Mesendoderm (in vitro differentiated cells): ENCODE measurements at regions not wholly inside any gene's neighbourhood (a gene's known extent, or its start where the extent isn't known, plus 50 kb on each side); places are given as distances from the start of the nearest gene placed in this dataset.
"Not testable (repeated sequence)": the region's sequence is repeated elsewhere in the genome, so short reads cannot be mapped to it uniquely, and the experiment has no call there.

Source experiments
- DNase-seq: peaks from one replicate; pipeline ENCODE4 v3.0.0; 2013
- H2AK5ac ChIP-seq: 2 replicates; pipeline ENCODE4 v1.6.1; 2013; ENCODE audit warnings: low read length, inconsistent platforms
- H2BK120ac ChIP-seq: 2 replicates; pipeline ENCODE4 v1.6.1; 2013; ENCODE audit warnings: low read depth, mild to moderate bottlenecking, low read length, moderate library complexity, mixed read lengths
- H2BK15ac ChIP-seq: replicated peaks from 2 replicates; pipeline ENCODE4 v1.6.1; 2013; ENCODE audit warnings: low read depth, mild to moderate bottlenecking, moderate library complexity
- H2BK5ac ChIP-seq: 2 replicates; pipeline ENCODE4 v1.6.1; 2013; ENCODE audit warnings: low read length, inconsistent platforms
- H3K18ac ChIP-seq: 2 replicates; pipeline ENCODE4 v1.6.1; 2013; ENCODE audit warnings: mild to moderate bottlenecking, low read length, mixed read lengths
- H3K23ac ChIP-seq: one replicate; pipeline ENCODE4 v1.6.1; 2013; ENCODE audit warnings: low read length
- H3K27ac ChIP-seq: 2 replicates; pipeline ENCODE4 v1.5.1; 2013; ENCODE audit warnings: low read depth, mild to moderate bottlenecking, inconsistent platforms, low read length, moderate library complexity
- H3K27me3 ChIP-seq: 2 replicates; pipeline ENCODE4 v1.6.1; 2013; ENCODE audit warnings: low read length, control low read depth, mild to moderate bottlenecking, inconsistent platforms; ENCODE audit not compliant: insufficient read depth, poor library complexity
- H3K36me3 ChIP-seq: 2 replicates; pipeline ENCODE4 v1.6.1; 2013; ENCODE audit warnings: low read length, inconsistent platforms; ENCODE audit not compliant: control insufficient read depth, insufficient read depth
- H3K4ac ChIP-seq: one replicate; pipeline ENCODE4 v1.6.1; 2013; ENCODE audit warnings: low read depth, mild to moderate bottlenecking, low read length, moderate library complexity
- H3K4me1 ChIP-seq: 2 replicates; pipeline ENCODE4 v1.6.1; 2013; ENCODE audit warnings: low read depth, low read length, inconsistent platforms; ENCODE audit not compliant: control insufficient read depth
- H3K4me2 ChIP-seq: 2 replicates; pipeline ENCODE4 v1.6.1; 2013; ENCODE audit warnings: low read length
- H3K4me3 ChIP-seq: 2 replicates; pipeline ENCODE4 v1.5.1; 2013; ENCODE audit warnings: mild to moderate bottlenecking, low read length
- H3K56ac ChIP-seq: one replicate; pipeline ENCODE4 v1.6.1; 2013; ENCODE audit warnings: low read length
- H3K79me1 ChIP-seq: 2 replicates; pipeline ENCODE4 v1.6.1; 2013; ENCODE audit warnings: low read length, inconsistent platforms
- H3K79me2 ChIP-seq: 2 replicates; pipeline ENCODE4 v1.6.1; 2013; ENCODE audit warnings: mild to moderate bottlenecking, low read length; ENCODE audit not compliant: control insufficient read depth, insufficient read depth
- H3K9ac ChIP-seq: 2 replicates; pipeline ENCODE4 v1.6.1; 2013; ENCODE audit warnings: low read length, inconsistent platforms
- H4K5ac ChIP-seq: one replicate; pipeline ENCODE4 v1.6.1; 2013; ENCODE audit warnings: low read length
- H4K8ac ChIP-seq: one replicate; pipeline ENCODE4 v1.6.1; 2013; ENCODE audit warnings: low read depth, mild to moderate bottlenecking, control low read depth, low read length, moderate library complexity
- WGBS: extraction: QIAGEN DNeasy Blood & Tissue Kit; methylation state at CpG from one replicate; pipeline ENCODE4 v1.1.7; 2013; ENCODE audit warnings: low lambda C conversion rate, missing lambda C conversion rate; ENCODE audit not compliant: insufficient coverage; ENCODE audit errors: extremely low coverage; 5-methylcytosine and 5-hydroxymethylcytosine counted together

DNA sequence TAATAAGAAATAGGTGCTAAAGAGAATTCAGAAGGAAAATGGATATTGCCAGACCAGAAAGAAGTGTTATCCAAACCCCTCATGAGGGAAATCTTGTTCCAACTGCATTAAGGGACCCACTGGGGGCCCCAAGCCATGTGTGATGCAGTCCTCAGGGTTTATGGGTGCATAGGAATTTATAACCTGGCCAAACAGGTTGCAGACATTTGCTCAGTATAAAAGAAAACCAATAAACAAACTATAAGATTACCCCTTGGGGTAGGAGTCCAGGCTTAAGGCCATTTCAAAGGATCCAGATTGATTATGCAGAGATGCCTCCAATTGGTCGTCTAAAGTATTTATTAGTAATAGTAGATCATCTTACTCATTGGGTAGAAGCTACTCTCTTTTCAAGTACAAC is 240.9 kb upstream of the DIO3 start:
- no peak overlapping the region for H3K18ac ChIP-seq

DNA sequence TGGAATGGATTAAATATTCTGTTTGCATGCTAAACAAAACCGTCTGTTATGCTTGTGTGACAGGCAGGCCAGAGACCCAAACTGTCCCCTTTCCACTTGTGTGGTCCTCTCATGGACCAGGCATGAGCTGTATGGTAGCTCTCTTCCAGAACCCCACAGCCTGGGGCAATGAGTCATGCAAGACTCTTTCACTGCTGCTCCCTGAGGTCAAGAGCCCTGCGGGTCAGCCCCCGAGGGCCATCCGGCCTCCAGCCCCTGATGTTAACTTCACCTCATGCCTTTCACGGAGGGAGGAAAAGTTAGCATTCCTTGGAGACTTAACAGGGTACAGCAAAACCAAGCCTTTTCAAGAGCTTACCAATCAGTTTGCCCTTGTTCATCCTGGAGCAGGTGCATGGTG is 239.1 kb upstream of the DIO3 start:
- no peak overlapping the region for H4K5ac ChIP-seq
- no peak overlapping the region for H3K23ac ChIP-seq
- no peaks in the 10 kb centered on the region for H3K27me3 ChIP-seq
- no peak overlapping the region for H3K18ac ChIP-seq
- H3K4me3 ChIP-seq = no peak overlapping the region
- DNase-seq = no peak
- no peak overlapping the region for H3K9ac ChIP-seq
- H2AK5ac ChIP-seq = no peak overlapping the region
- no peak overlapping the region for H2BK15ac ChIP-seq
- H3K36me3 ChIP-seq = no peaks in the 10 kb centered on the region
- H3K4me2 ChIP-seq = no peak overlapping the region
- H2BK5ac ChIP-seq = no peak overlapping the region
- no peak overlapping the region for H3K27ac ChIP-seq
- no peaks in the 10 kb centered on the region for H3K79me2 ChIP-seq
- H2BK120ac ChIP-seq = no peak overlapping the region
- H3K56ac ChIP-seq = no peak overlapping the region
- H3K4me1 ChIP-seq = no peaks in the 10 kb centered on the region
- no peak overlapping the region for H3K4ac ChIP-seq
- H3K79me1 ChIP-seq = no peaks in the 10 kb centered on the region
- WGBS = no CpG with 5 or more reads among the region's 5 CpGs
- no peak overlapping the region for H4K8ac ChIP-seq

More for the DNA sequence above, 240.9 kb upstream of the DIO3 start:
- no peaks in the 10 kb centered on the region for H3K4me1 ChIP-seq
- H2AK5ac ChIP-seq = no peak overlapping the region
- H3K4me2 ChIP-seq = no peak overlapping the region
- no peak overlapping the region for H3K27ac ChIP-seq
- H3K23ac ChIP-seq = no peak overlapping the region
- no peaks in the 10 kb centered on the region for H3K79me1 ChIP-seq
- H3K4me3 ChIP-seq = no peak overlapping the region
- H4K8ac ChIP-seq = no peak overlapping the region
- no peak overlapping the region for H3K56ac ChIP-seq
- no peak overlapping the region for H2BK120ac ChIP-seq
- no peaks in the 10 kb centered on the region for H3K36me3 ChIP-seq
- H2BK15ac ChIP-seq = no peak overlapping the region
- no peak overlapping the region for H4K5ac ChIP-seq
- H3K9ac ChIP-seq = no peak overlapping the region
- no peak overlapping the region for H2BK5ac ChIP-seq
- WGBS = no CpG with 5 or more reads among the region's 1 CpG
- H3K27me3 ChIP-seq = no peaks in the 10 kb centered on the region
- H3K79me2 ChIP-seq = no peaks in the 10 kb centered on the region
- no peak overlapping the region for H3K4ac ChIP-seq
- DNase-seq = no peak

DNA sequence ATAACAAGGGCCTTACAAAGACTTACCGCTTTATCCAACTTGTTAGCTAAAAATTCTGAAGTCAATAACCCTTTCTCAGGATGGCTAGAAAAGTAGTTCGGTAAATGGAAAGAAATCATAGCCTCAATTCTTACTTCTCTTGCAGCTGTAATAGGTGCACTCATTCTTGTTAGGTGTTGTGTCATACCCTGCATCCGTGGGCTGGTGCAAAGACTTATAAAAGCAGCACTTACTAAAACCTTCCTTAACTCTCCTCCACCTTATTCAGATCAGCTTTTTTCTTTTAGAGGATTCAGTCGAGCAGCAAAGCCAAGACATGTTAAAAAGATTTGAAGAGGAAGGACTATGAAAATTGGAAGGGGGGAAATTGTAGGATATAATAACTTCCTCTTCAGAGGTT is 238.2 kb upstream of the DIO3 start:
- Histone ChIP-seq H4K8ac (no peak overlapping the region), H3K79me1 (no peaks in the 10 kb centered on the region), H3K56ac (no peak overlapping the region), H2BK15ac (no peak overlapping the region), H4K5ac (no peak overlapping the region), H3K4ac (no peak overlapping the region), H2BK120ac (no peak overlapping the region), H2BK5ac (no peak overlapping the region), H2AK5ac (no peak overlapping the region), H3K18ac (no peak overlapping the region), H3K23ac (no peak overlapping the region), H3K79me2 (no peaks in the 10 kb centered on the region), H3K4me2 (no peak overlapping the region), H3K27me3 (no peaks in the 10 kb centered on the region), H3K4me3 (no peak overlapping the region), H3K4me1 (no peaks in the 10 kb centered on the region), H3K27ac (no peak overlapping the region), H3K9ac (no peak overlapping the region), H3K36me3 (no peaks in the 10 kb centered on the region)
- WGBS = no CpG with 5 or more reads among the region's 4 CpGs
- no peak for DNase-seq

DNA sequence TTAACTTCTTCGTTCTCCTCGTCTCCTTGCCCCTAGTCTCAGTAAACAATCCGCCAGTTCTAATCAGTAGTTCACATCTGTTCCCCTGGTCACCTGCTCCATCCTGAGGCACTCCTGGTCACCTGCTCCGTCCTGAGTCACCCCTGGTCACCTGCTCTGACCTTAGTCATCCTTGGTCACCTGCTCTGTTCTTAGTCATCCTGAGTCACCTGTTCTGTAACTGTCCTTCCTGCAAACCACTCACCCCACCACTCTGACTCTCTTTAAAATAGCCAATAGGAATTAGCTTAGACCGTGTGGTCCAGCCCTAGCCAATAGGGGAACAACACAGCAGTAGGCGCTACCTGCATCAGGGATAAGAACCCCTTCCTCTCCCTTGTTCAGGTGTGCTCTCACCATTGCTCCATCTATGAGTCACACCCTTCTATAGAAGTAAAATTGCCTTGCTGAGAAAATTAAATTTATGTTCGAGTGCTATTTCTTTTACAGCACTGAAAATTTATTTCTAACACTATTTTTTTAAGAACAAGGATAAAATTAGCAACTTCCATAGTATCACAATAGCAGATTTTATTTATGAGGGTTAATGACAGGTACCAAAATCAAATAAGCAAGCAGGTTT is 237.6 kb upstream of the DIO3 start:
- not testable (repeated sequence) for H3K4me2 ChIP-seq

DNA sequence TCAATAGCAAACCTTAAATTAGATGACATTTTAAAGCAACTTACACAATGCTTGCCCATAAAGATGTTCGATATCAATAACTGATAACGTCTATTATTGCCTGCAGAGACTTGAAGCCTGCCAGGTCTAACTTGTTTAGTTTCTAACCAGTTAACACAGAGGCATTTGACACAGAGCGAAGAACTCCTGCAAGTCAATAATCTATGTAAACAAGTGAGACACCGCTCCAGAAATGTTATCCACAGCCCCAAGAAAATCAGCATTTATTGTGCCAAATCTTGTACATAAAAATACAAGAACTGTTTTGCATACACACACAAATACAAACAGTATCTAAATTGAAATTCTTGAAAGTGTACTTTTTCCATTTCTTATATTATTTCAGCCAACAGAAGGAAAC is 236.0 kb upstream of the DIO3 start:
- no peak overlapping the region for H3K23ac ChIP-seq
- no peak overlapping the region for H2BK5ac ChIP-seq
- H3K9ac ChIP-seq = no peak overlapping the region
- H2BK15ac ChIP-seq = no peak overlapping the region
- H3K18ac ChIP-seq = no peak overlapping the region
- H3K79me2 ChIP-seq = no peaks in the 10 kb centered on the region
- H3K4ac ChIP-seq = no peak overlapping the region
- H3K4me1 ChIP-seq = no peaks in the 10 kb centered on the region
- H3K36me3 ChIP-seq = no peaks in the 10 kb centered on the region
- H2AK5ac ChIP-seq = no peak overlapping the region
- DNase-seq = no peak
- no peak overlapping the region for H2BK120ac ChIP-seq
- no peaks in the 10 kb centered on the region for H3K27me3 ChIP-seq
- H4K8ac ChIP-seq = no peak overlapping the region
- no peak overlapping the region for H4K5ac ChIP-seq
- H3K27ac ChIP-seq = no peak overlapping the region
- WGBS = no CpG with 5 or more reads among the region's 4 CpGs
- H3K79me1 ChIP-seq = no peaks in the 10 kb centered on the region
- no peak overlapping the region for H3K56ac ChIP-seq
- no peak overlapping the region for H3K4me2 ChIP-seq
- H3K4me3 ChIP-seq = no peak overlapping the region

More for the DNA sequence above, 237.6 kb upstream of the DIO3 start:
- not testable (repeated sequence) for H3K4me1 ChIP-seq, H3K4ac ChIP-seq, H2BK5ac ChIP-seq, H3K36me3 ChIP-seq, H3K56ac ChIP-seq, H2BK15ac ChIP-seq, H2BK120ac ChIP-seq, H4K8ac ChIP-seq, H3K9ac ChIP-seq, H3K27ac ChIP-seq, H3K18ac ChIP-seq, H2AK5ac ChIP-seq, H3K79me2 ChIP-seq, H3K4me3 ChIP-seq, H3K27me3 ChIP-seq, DNase-seq, H3K79me1 ChIP-seq, H4K5ac ChIP-seq, H3K23ac ChIP-seq
- no CpG with 5 or more reads among the region's 7 CpGs for WGBS

DNA sequence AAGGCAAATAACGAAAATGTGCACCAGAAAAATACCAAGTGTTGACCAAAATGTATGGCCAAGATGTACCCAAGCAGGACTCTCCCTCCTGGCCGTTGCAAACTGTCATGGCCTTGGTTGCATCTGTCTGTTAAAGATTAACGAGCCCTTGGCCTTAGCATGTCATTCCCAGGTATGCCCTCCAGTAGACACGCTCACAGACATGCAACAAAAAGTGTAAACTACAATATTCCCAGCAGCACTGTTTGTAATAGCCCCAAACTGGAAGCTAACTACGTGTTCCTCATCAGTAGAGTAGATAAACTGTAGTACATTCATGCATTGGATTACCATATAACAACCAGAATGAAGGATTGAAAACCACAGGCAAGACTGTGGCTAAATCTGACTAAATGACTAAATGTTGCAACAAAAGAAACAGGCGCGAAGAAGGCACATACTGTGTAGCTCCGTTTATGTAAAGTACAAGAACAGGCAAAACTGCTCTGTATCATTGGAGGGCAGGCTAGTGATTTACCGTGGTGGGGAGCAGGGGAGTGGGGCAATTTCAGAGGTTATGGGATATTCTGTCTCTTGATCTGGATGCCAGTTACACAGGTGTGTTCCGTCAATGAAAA is 232.8 kb upstream of the DIO3 start:
- H3K4me2 ChIP-seq = no peak overlapping the region
- H2BK15ac ChIP-seq = no peak overlapping the region
- H3K56ac ChIP-seq = no peak overlapping the region
- H3K79me2 ChIP-seq = no peaks in the 10 kb centered on the region
- H3K23ac ChIP-seq = no peak overlapping the region
- no peaks in the 10 kb centered on the region for H3K27me3 ChIP-seq
- H2BK120ac ChIP-seq = no peak overlapping the region
- H3K4me1 ChIP-seq = no peaks in the 10 kb centered on the region
- no peaks in the 10 kb centered on the region for H3K79me1 ChIP-seq
- H2AK5ac ChIP-seq = no peak overlapping the region
- H3K27ac ChIP-seq = no peak overlapping the region
- H3K9ac ChIP-seq = no peak overlapping the region
- no peak overlapping the region for H3K4me3 ChIP-seq
- H3K36me3 ChIP-seq = no peaks in the 10 kb centered on the region
- no peak for DNase-seq
- H3K18ac ChIP-seq = no peak overlapping the region
- no peak overlapping the region for H4K8ac ChIP-seq
- H4K5ac ChIP-seq = no peak overlapping the region
- no peak overlapping the region for H2BK5ac ChIP-seq
- WGBS = no CpG with 5 or more reads among the region's 10 CpGs
- no peak overlapping the region for H3K4ac ChIP-seq
